H1 (cell line): ENCODE measurements at regions not wholly inside any gene's neighbourhood (a gene's known extent, or its start where the extent isn't known, plus 50 kb on each side); places are given as distances from the start of the nearest gene placed in this dataset.

Source experiments
- ATF3 ChIP-seq: IDR thresholded peaks from 2 replicates; pipeline ENCODE4 v1.6.1; 2011; ENCODE audit warnings: low read depth, mild to moderate bottlenecking, low read length; ENCODE audit not compliant: insufficient read depth
- GABPA ChIP-seq: IDR thresholded peaks from 2 replicates; pipeline ENCODE4 v1.6.1; 2011; ENCODE audit warnings: mild to moderate bottlenecking, low read length, moderate library complexity, borderline replicate concordance; ENCODE audit not compliant: insufficient read depth
- POLR2A ChIP-seq, 2 experiments: IDR thresholded peaks; 1 replicate in 1 of 2; 2 replicates in 1 of 2; pipeline ENCODE4 v1.6.1; 2011; ENCODE audit warnings: low read depth in 2 of 2, low read length in 2 of 2, mild to moderate bottlenecking in 2 of 2; ENCODE audit errors: control extremely low read depth in 1 of 2
- SP1 ChIP-seq: IDR thresholded peaks from 2 replicates; pipeline ENCODE4 v1.6.1; 2011; ENCODE audit warnings: low read depth, low read length
- SP2 ChIP-seq: IDR thresholded peaks from 2 replicates; pipeline ENCODE4 v1.6.1; 2012; ENCODE audit warnings: mild to moderate bottlenecking, low read length, inconsistent platforms
- SRF ChIP-seq: IDR thresholded peaks from 2 replicates; pipeline ENCODE4 v1.6.1; 2011; ENCODE audit warnings: mild to moderate bottlenecking, low read depth, low read length, moderate library complexity
- TBP ChIP-seq: IDR thresholded peaks from 2 replicates; pipeline ENCODE4 v1.6.1; 2011; ENCODE audit warnings: low read depth, low read length, improper control_type of control experiment
- ZNF274 ChIP-seq: IDR thresholded peaks from 2 replicates; pipeline ENCODE4 v1.7.0; 2012; ENCODE audit warnings: low read length, borderline replicate concordance; ENCODE audit errors: extremely low read depth

DNA sequence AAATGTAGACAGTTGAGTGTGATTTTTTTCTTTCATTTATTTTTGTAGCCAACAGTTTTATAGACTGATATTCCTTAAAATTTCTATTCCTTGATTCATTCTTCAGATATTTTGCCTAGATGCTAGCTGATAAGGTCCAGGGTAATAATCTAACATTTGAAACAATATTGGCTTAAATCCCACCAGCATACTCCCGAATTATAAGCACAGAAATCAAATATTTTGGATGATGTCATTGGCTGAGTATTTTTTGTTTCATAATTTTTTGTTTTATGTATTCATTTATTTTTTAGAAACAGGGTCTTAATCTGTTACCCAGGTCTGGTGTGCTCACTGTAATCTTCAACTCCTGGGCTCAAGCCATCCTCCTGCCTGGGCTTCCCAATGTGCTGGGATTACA, 88.4 kb downstream of the ISL1 start (continued):
- no peak for TF ChIP-seq GABPA
- TF ChIP-seq SP1, result no peak
- TF ChIP-seq ZNF274, result no peak
- TF ChIP-seq TBP, result no peak
- TF ChIP-seq SRF, result no peak
- no peak for TF ChIP-seq SP2
- no peak for TF ChIP-seq ATF3
- no peak for TF ChIP-seq POLR2A (IDR thresholded peaks at IDR 0.05; ENCODE audit: control extremely low read depth in 1 of 2, low read depth in 2 of 2, low read length in 2 of 2)
- TF ChIP-seq, all 59 proteins: peak for 0
